ENCODE measurements at regions not wholly inside any gene's neighbourhood (a gene's known extent, or its start where the extent isn't known, plus 50 kb on each side); places are given as distances from the start of the nearest gene placed in this dataset.

- no peaks in the 10 kb centered on the region for H3K27me3 Mint-ChIP-seq
- no peaks in the 10 kb centered on the region for H3K36me3 Mint-ChIP-seq
- DNase-seq, result no peak
- no peak overlapping the region for H3K27ac Mint-ChIP-seq
- no peaks in the 10 kb centered on the region for H3K4me1 Mint-ChIP-seq (ENCODE audit: low read depth)
- ChIA-PET POLR2A (no interaction called here), CTCF (no interaction called here)
- intact Hi-C loops (cut with micrococcal nuclease), result no loop called here
- peaks cover 11% of the 10 kb centered on the region for H3K9me3 Mint-ChIP-seq
- H3K4me3 Mint-ChIP-seq, result no peak overlapping the region
Observed at GRCh38 chr13:87736849-87737385, 65.7 kb downstream of the SLITRK5 start.

DNA sequence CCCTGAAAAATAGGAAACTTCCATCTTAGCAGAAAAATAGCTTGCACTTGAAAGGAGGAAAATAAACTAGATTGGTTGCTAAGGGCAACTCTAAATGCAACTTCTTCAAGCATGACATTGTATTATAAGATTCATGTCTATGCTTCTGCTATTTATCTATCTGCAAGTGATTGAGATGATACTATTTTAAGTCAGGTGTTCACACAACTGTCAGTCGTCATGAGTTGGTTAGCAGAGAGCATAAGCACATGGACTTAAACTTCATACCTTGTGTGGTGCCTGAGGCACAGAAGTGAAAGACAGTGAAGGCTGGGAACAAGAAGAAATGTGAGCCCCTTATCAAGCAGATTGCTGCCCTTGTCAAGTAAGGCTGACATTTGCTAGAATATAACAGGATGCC lies 82.9 kb downstream of the SLITRK5 start:
- no peaks in the 10 kb centered on the region for H3K36me3 Mint-ChIP-seq
- ChIA-PET POLR2A (no interaction called here), CTCF (no interaction called here)
- no peaks in the 10 kb centered on the region for H3K27me3 Mint-ChIP-seq
- H3K4me3 Mint-ChIP-seq, result no peak overlapping the region
- DNase-seq, result no peak
- intact Hi-C loops (cut with micrococcal nuclease), result no loop called here
- H3K9me3 Mint-ChIP-seq, result peaks cover 4% of the 10 kb centered on the region
- no peaks in the 10 kb centered on the region for H3K4me1 Mint-ChIP-seq (ENCODE audit: low read depth)
- H3K27ac Mint-ChIP-seq, result no peak overlapping the region

- DNase-seq, result no peak
- ChIA-PET CTCF (no interaction called here), POLR2A (no interaction called here)
- Mint-ChIP-seq H3K9me3 (peaks cover 5% of the 10 kb centered on the region), H3K27me3 (no peaks in the 10 kb centered on the region), H3K27ac (no peak overlapping the region), H3K4me3 (no peak overlapping the region), H3K36me3 (no peaks in the 10 kb centered on the region), H3K4me1 (ENCODE audit: low read depth) (no peaks in the 10 kb centered on the region)
- intact Hi-C loops (cut with micrococcal nuclease), result no loop called here
Observed at GRCh38 chr13:87769445-87769844, 98.3 kb downstream of the SLITRK5 start.

DNA sequence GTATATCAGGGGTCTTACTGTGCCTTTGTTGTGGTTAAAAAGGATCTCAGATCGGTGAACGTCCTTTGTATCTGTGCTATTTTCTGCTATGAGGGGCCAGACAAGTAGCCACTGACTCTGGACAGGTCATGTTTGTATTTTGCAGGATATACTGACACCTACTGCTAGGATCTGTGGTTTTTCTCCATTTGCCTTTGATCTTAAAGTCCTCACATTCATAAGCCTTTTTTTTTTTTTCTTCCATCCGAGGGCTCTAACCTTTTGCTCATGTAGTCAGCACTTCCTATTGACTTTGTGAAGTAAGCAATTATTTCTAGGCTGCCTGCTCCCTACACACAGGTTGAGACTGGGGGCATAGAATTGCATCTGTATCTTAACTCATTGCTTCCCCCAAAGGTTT lies 106.2 kb downstream of the SLITRK5 start:
- intact Hi-C loops (cut with micrococcal nuclease), result no loop called here
- no peak for DNase-seq
- POLR2A ChIA-PET, result no interaction called here
- Mint-ChIP-seq H3K27me3 (no peaks in the 10 kb centered on the region), H3K27ac (no peak overlapping the region), H3K4me3 (no peak overlapping the region), H3K9me3 (peaks cover 3% of the 10 kb centered on the region), H3K4me1 (ENCODE audit: low read depth) (no peaks in the 10 kb centered on the region), H3K36me3 (no peaks in the 10 kb centered on the region)
- CTCF ChIA-PET, result no interaction called here

GRCh38 chr13:87778128-87778527 lies 107.0 kb downstream of the SLITRK5 start:
- POLR2A ChIA-PET, result no interaction called here
- peaks cover 3% of the 10 kb centered on the region for H3K9me3 Mint-ChIP-seq

DNA sequence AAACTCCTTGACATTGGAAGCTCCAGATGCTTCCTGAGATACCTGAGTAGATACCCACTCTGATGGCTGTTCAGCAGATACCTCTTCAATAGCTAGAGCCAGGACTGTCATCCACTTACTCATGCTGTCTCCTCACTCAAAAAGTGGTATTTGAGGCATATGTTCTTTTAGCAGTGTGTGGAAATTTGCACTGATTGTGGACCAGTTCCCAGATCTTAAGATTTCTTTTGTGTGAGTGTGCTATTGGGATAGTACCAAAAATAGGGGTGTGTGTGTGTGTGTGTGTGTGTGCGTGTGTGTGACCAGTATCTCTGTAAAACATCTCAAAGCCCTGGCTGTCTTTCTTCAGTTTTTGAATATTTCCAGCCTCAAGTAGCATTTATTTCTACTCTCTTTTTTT lies 108.3 kb downstream of the SLITRK5 start:
- CTCF ChIA-PET, result no interaction called here
- intact Hi-C loops (cut with micrococcal nuclease), result no loop called here
- Mint-ChIP-seq H3K27ac (no peak overlapping the region), H3K27me3 (no peaks in the 10 kb centered on the region), H3K4me3 (no peak overlapping the region), H3K36me3 (no peaks in the 10 kb centered on the region), H3K9me3 (peaks cover 3% of the 10 kb centered on the region), H3K4me1 (ENCODE audit: low read depth) (no peaks in the 10 kb centered on the region)
- no peak for DNase-seq
- POLR2A ChIA-PET, result no interaction called here

More at GRCh38 chr13:87778128-87778527, 107.0 kb downstream of the SLITRK5 start:
- DNase-seq, result no peak
- CTCF ChIA-PET, result no interaction called here
- no peaks in the 10 kb centered on the region for H3K36me3 Mint-ChIP-seq
- intact Hi-C loops (cut with micrococcal nuclease), result no loop called here
- no peak overlapping the region for H3K27ac Mint-ChIP-seq
- H3K27me3 Mint-ChIP-seq, result no peaks in the 10 kb centered on the region
- H3K4me1 Mint-ChIP-seq (ENCODE audit: low read depth), result no peaks in the 10 kb centered on the region
- no peak overlapping the region for H3K4me3 Mint-ChIP-seq

- no peaks in the 10 kb centered on the region for H3K36me3 Mint-ChIP-seq
- CTCF ChIA-PET, result no interaction called here
- no peaks in the 10 kb centered on the region for H3K9me3 Mint-ChIP-seq
- DNase-seq, result no peak
- POLR2A ChIA-PET, result no interaction called here
- no peak overlapping the region for H3K4me3 Mint-ChIP-seq
- H3K27me3 Mint-ChIP-seq, result no peaks in the 10 kb centered on the region
- intact Hi-C loops (cut with micrococcal nuclease), result no loop called here
- no peak overlapping the region for H3K27ac Mint-ChIP-seq
- H3K4me1 Mint-ChIP-seq (ENCODE audit: low read depth), result no peaks in the 10 kb centered on the region
Observed at GRCh38 chr13:87783366-87783765, 112.2 kb downstream of the SLITRK5 start.

GRCh38 chr13:87788363-87788762 lies 117.2 kb downstream of the SLITRK5 start:
- intact Hi-C loops (cut with micrococcal nuclease), result no loop called here
- ChIA-PET CTCF (no interaction called here), POLR2A (no interaction called here)
- no peaks in the 10 kb centered on the region for H3K36me3 Mint-ChIP-seq
- no peak for DNase-seq
- no peak overlapping the region for H3K27ac Mint-ChIP-seq
- H3K9me3 Mint-ChIP-seq, result peaks cover 3% of the 10 kb centered on the region
- no peak overlapping the region for H3K4me3 Mint-ChIP-seq
- H3K27me3 Mint-ChIP-seq, result no peaks in the 10 kb centered on the region
- no peaks in the 10 kb centered on the region for H3K4me1 Mint-ChIP-seq (ENCODE audit: low read depth)

DNA sequence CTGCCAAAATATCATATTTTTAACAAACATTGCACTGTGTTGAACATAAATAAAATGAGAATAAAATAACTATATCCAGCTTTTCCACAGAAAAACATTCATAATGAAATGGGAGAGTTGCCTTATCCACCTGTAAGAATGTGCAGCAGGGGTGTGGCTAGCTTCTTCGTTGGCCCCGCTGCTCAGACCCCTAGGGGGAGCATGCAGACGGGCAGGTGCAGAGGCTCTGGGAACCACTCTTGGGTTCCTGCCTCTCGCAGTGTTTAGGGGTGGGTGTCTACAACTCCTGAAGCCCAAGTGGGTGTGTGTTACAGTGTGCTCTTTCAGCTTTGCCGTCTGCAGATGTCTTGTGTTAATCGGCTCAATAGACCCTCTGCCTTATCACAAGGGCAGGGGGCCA lies 121.7 kb downstream of the SLITRK5 start:
- peaks cover 3% of the 10 kb centered on the region for H3K9me3 Mint-ChIP-seq
- H3K27ac Mint-ChIP-seq, result no peak overlapping the region
- DNase-seq, result no peak
- intact Hi-C loops (cut with micrococcal nuclease), result no loop called here
- no peak overlapping the region for H3K4me3 Mint-ChIP-seq
- CTCF ChIA-PET, result no interaction called here
- POLR2A ChIA-PET, result no interaction called here
- H3K27me3 Mint-ChIP-seq, result no peaks in the 10 kb centered on the region
- no peaks in the 10 kb centered on the region for H3K36me3 Mint-ChIP-seq
- no peaks in the 10 kb centered on the region for H3K4me1 Mint-ChIP-seq (ENCODE audit: low read depth)

DNA sequence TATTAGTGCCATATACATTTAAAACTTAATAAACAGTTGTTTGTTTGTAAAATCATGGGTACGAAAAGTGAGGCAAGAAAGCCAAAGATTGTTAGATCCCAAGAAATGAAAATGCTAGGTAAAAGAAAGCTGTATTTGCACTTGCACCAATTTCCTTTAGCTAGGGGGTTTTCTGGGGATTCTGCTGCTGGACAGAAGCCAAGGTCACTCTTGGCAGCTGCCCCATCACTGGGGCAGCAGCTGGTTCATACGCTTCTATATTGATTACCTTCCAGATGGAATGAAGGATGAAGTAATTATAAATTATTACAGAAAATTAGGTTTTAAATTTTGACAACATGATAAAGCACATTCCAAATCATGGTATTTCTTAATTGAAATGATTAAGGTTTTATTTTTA lies 127.4 kb downstream of the SLITRK5 start:
- no peaks in the 10 kb centered on the region for H3K27me3 Mint-ChIP-seq
- H3K4me3 Mint-ChIP-seq, result no peak overlapping the region
- H3K36me3 Mint-ChIP-seq, result no peaks in the 10 kb centered on the region
- POLR2A ChIA-PET, result no interaction called here
- DNase-seq, result no peak
- no peaks in the 10 kb centered on the region for H3K4me1 Mint-ChIP-seq (ENCODE audit: low read depth)
- H3K27ac Mint-ChIP-seq, result no peak overlapping the region
- CTCF ChIA-PET, result no interaction called here
- no peaks in the 10 kb centered on the region for H3K9me3 Mint-ChIP-seq
- intact Hi-C loops (cut with micrococcal nuclease), result no loop called here

- H3K4me1 Mint-ChIP-seq (ENCODE audit: low read depth), result no peaks in the 10 kb centered on the region
- DNase-seq, result no peak
- ChIA-PET CTCF (no interaction called here), POLR2A (no interaction called here)
- no peaks in the 10 kb centered on the region for H3K36me3 Mint-ChIP-seq
- H3K9me3 Mint-ChIP-seq, result peaks cover 9% of the 10 kb centered on the region
- H3K4me3 Mint-ChIP-seq, result no peak overlapping the region
- intact Hi-C loops (cut with micrococcal nuclease), result no loop called here
- H3K27me3 Mint-ChIP-seq, result no peaks in the 10 kb centered on the region
- H3K27ac Mint-ChIP-seq, result no peak overlapping the region
Observed at GRCh38 chr13:87810391-87810801, 139.2 kb downstream of the SLITRK5 start.

DNA sequence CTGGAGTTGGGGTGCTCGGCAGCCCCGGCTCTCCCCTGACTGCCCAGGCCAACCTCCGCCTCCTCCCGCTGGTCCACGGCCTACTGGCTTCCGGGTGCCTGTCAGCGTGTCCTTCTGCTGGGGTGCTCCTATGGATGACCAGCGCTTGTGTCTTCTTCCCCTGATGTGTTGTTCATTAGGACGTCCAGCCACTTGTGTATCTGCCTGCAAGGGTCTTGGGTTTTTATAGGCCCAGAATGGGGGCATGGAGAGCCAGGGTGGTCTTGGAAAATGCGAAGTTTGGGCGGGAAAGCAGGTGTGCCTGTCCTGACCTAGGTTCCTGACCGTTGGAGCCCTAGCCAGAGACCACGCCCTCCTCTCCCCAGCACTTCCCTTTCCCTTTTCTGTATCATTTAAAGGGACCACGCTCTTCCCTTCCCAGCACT lies 139.8 kb downstream of the SLITRK5 start:
- H3K4me3 Mint-ChIP-seq, result no peak overlapping the region
- no peak overlapping the region for H3K27ac Mint-ChIP-seq
- intact Hi-C loops (cut with micrococcal nuclease), result no loop called here
- H3K36me3 Mint-ChIP-seq, result no peaks in the 10 kb centered on the region
- ChIA-PET POLR2A (no interaction called here), CTCF (no interaction called here)
- DNase-seq, result no peak
- no peaks in the 10 kb centered on the region for H3K27me3 Mint-ChIP-seq
- no peaks in the 10 kb centered on the region for H3K4me1 Mint-ChIP-seq (ENCODE audit: low read depth)
- peaks cover 9% of the 10 kb centered on the region for H3K9me3 Mint-ChIP-seq

GRCh38 chr13:87814403-87814802 lies 143.2 kb downstream of the SLITRK5 start:
- intact Hi-C loops (cut with micrococcal nuclease), result no loop called here
- Mint-ChIP-seq H3K9me3 (peaks cover 9% of the 10 kb centered on the region), H3K27ac (no peak overlapping the region), H3K36me3 (no peaks in the 10 kb centered on the region), H3K27me3 (no peaks in the 10 kb centered on the region), H3K4me3 (no peak overlapping the region), H3K4me1 (ENCODE audit: low read depth) (no peaks in the 10 kb centered on the region)
- no peak for DNase-seq
- ChIA-PET CTCF (no interaction called here), POLR2A (no interaction called here)

DNA sequence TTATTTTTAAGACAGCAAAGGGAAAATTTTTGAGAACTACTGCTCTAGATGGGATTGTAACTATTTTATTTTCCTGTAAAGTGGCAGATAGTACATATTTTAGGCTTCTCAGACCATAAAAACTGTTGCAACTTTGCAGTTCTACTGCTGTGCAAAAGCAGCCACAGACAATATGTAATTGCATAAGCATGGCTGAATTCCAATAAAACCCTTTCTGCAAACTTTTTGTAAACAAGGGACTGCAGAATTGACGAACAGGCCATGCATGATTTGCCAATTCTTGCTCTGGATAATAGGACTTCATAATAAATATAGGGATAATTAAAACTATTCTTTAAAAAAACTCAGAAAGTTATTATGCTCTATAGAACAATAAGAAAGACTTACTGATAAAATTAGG lies 149.1 kb downstream of the SLITRK5 start:
- Mint-ChIP-seq H3K27me3 (no peaks in the 10 kb centered on the region), H3K9me3 (no peaks in the 10 kb centered on the region), H3K36me3 (no peaks in the 10 kb centered on the region), H3K4me1 (ENCODE audit: low read depth) (no peaks in the 10 kb centered on the region), H3K27ac (no peak overlapping the region), H3K4me3 (no peak overlapping the region)
- POLR2A ChIA-PET, result no interaction called here
- CTCF ChIA-PET, result no interaction called here
- DNase-seq, result no peak
- intact Hi-C loops (cut with micrococcal nuclease), result no loop called here
